GM12892 (cell line): ENCODE measurements at regions not wholly inside any gene's neighbourhood (a gene's known extent, or its start where the extent isn't known, plus 50 kb on each side); places are given as distances from the start of the nearest gene placed in this dataset.
"Not testable (repeated sequence)": the region's sequence is repeated elsewhere in the genome, so short reads cannot be mapped to it uniquely, and the experiment has no call there.

Source experiments
- POLR2A ChIP-seq: IDR thresholded peaks from 2 replicates; pipeline ENCODE4 v1.6.1; 2011; ENCODE audit warnings: low read depth, low read length, control low read depth
- POLR2AphosphoS5 ChIP-seq: IDR thresholded peaks from 2 replicates; pipeline ENCODE4 v1.6.1; 2011; ENCODE audit warnings: low read depth, low read length, control low read depth

GRCh38 chr15:32342268-32342667 lies 60.8 kb downstream of the GOLGA8K start:
- TF ChIP-seq POLR2A, POLR2AphosphoS5: not testable (repeated sequence)
